ENCODE measurements at regions not wholly inside any gene's neighbourhood (a gene's known extent, or its start where the extent isn't known, plus 50 kb on each side); places are given as distances from the start of the nearest gene placed in this dataset.

DNA sequence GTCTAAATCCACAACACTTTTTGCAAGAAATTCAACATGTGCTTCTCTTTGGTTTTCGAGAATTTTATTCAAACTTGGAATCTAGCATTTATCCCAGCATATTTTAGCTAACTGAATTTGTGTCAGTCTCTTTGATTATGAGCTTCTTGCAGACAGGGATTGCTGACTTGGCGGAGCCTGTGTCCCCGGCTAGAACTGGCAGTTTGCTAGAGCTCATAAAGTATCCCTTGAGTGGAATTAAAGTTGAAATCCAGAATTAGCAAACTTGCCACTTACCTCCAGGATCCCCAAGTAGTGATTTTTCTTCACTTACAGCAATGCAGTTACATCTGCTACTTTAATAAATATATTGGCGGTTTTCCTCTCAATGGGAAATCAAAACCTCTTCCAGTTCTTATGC, 306.9 kb downstream of the AACS start:
- TF ChIP-seq EP300 (IDR thresholded peaks at IDR 0.05) (no peak), POLR2A (IDR thresholded peaks at IDR 0.05) (no peak)

Data from stomach (tissue), 4 donors.